Fibroblast of skin of abdomen (primary cell): ENCODE measurements at regions not wholly inside any gene's neighbourhood (a gene's known extent, or its start where the extent isn't known, plus 50 kb on each side); places are given as distances from the start of the nearest gene placed in this dataset.

Source experiments
- DNase-seq: peaks from one replicate; pipeline ENCODE4 v3.0.0-alpha.2; 2013

- no peak for DNase-seq
Measured at GRCh38 chr6:45830441-45831139, 185.1 kb downstream of the CLIC5 start.

- no peak for DNase-seq
Measured at GRCh38 chr6:45829873-45830272, 185.8 kb downstream of the CLIC5 start.

GRCh38 chr6:45827952-45828530 lies 187.6 kb downstream of the CLIC5 start:
- no peak for DNase-seq

DNA sequence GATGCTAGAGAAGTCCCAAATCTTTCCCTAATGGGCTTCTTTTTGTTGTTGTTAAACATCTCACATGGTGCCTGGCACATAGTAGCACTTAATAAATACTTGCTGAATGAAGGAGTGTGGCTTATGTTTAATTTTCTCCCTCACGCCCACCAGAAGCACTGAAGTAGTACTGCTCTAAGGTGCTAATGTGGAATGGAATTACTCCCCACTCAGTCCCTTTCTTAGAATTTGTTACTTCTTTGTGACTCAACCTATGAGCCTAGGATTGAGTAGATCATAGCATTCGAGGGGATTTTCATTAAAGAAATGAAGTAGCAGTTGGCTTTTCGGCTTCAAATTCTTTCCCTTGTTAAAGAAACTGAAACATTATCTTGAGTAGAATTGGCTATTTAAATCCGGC lies 192.8 kb downstream of the CLIC5 start:
- no peak for DNase-seq

DNA sequence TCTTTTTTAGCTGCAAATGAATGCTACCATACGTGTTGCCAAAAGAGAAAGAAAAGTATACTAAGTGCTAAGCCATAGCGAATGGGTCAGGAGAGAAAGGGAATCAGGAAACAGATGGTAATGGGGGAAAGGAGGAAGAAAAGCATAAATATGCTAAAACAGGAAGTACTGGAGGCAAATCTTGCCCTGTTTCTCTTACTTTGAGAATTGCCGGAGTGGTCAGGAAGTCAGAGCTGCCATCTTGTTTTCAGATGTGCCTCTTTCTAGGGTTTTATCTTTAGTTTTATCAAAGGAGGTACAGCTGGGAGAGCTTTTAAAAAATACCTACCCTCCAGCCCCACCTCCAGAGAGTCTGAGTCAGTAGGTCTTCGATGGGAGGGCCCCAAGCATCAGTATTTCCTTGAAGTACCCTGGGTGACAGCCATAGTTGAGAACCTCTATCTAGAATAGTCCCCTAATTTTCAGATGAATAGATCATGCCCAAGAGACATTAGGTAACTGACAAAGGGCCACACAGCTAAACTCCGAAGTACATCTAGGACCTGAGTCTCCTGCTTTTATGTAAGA lies 193.3 kb downstream of the CLIC5 start:
- no peak for DNase-seq

DNA sequence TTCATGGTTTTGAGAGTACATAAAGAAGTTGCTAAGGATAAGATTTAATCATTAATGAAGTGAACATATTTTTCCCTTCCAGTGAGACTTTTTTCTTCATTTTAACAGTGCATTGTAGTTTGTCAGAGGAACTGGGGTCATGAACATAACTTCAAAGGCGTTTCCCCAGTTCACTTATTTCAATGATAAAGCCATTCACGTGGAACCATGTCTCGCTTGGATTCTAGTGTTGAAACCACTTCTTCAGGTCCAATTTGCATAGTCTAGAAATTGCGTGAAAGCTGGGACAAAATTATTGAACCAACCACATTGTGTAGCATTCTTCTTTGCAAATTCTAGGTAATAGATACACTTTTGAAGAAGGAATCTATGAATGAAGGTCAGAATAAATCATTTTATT lies 197.0 kb downstream of the CLIC5 start:
- DNase-seq: no peak

GRCh38 chr6:45816674-45817297 lies 198.9 kb downstream of the CLIC5 start:
- peak; percentile 85 for DNase-seq

GRCh38 chr6:45815466-45816125 lies 200.1 kb downstream of the CLIC5 start:
- peak; percentile 67 for DNase-seq

DNA sequence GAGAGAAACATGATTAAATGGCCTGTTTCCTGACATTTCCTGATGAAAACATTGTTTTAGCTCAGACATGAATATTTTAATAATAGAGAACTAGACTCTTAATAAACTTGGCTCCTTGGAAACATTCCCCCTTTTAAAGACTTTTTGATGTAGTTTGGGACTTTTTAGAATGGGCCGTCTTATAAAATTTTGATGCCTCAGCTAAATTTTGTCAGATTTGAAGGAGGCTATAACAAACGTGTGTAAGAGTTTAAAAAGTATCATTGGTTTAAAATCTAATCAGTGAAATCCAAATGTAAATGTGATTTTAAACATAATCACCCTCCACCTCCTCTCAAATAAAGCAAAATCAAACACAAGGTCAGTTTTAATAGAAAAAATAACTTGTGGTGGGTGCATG lies 200.9 kb downstream of the CLIC5 start:
- DNase-seq: no peak

- no peak for DNase-seq
Measured at GRCh38 chr6:45813943-45814342, 201.7 kb downstream of the CLIC5 start.

- DNase-seq: peak; percentile 95
Measured at GRCh38 chr6:45812922-45813321, 202.7 kb downstream of the CLIC5 start.

GRCh38 chr6:45808917-45809316 lies 206.7 kb downstream of the CLIC5 start:
- no peak for DNase-seq

GRCh38 chr6:45808042-45808645 lies 207.5 kb downstream of the CLIC5 start:
- no peak for DNase-seq

DNA sequence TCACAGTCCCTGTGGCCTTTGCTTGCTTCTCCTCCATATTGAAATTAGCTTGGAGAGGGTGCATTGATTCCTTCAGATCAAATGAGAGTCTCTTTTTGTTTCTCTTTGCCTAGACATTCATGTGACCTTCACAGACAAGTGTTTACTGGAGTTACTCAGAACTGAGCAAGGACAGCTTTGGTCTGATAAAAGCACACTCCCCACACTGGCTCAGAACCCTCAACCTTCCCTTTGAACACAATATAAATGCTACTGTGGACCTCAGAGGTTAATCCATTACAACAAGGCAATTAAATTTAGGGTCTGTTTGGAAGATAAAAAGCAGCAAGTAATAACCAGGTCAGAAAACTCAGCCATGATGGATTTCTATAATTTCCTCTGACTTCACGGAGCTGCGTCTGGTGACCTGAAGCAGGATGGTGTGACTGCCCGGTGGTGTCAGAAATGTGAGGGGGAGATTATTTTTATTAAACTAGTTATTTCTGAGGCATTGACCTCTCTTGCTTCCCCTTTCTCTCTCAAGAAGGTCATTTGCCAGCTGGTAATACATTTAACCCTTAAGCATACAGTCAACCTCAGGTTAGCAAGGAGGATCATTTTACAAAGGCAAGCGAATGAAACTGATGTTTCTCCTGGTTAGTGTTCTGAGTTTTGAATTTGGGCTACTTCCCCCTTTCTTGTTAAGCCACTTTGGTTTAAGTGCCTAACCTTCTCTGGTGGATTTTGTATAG lies 208.2 kb downstream of the CLIC5 start:
- DNase-seq: no peak

- DNase-seq: no peak
Measured at GRCh38 chr6:45806172-45806571, 209.5 kb downstream of the CLIC5 start.

- no peak for DNase-seq
Measured at GRCh38 chr6:45803071-45803470, 212.6 kb downstream of the CLIC5 start.

GRCh38 chr6:45801471-45802289 lies 214.0 kb downstream of the CLIC5 start:
- peak; percentile 80 for DNase-seq

DNA sequence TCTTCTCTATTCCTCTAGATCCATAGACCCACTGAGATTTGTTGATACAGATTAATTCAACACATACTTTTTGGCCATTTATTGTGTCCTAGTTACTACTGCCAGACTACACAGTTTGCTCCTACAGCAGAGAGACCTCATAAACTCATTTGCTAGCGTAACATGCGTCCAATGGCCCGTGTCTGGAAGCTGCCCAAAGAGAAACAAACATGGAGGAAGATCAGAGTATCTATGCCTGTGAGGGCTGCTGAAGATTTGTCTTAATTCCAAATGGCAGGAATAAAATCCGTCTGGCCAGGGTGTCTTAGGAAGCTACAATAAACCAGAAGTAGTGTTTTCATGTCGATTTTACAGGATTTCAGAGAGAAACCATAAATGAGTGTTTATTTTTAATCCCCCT lies 214.7 kb downstream of the CLIC5 start:
- DNase-seq: no peak

DNA sequence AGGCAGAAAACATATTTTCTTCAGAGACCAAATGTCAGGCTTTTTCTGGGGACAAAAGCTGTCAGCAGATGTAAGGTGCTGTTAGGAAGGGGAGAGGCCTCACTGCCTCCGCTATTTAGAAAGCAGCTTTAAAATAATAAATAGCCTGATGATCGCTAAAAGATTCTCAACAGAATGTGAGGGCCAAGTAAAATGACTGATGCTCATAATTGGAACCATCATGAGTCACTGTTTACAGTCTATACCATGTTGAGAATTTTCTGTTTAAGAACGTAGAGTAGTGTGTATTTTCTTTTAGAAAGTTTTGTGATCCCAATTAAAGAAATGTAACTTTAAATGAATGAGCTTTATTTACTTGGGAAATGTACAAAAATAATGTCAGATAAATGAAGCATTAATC lies 220.0 kb downstream of the CLIC5 start:
- DNase-seq: no peak

GRCh38 chr6:45794465-45794864 lies 221.2 kb downstream of the CLIC5 start:
- DNase-seq: no peak
